Thyroid gland (tissue), 4 donors: ENCODE measurements at regions not wholly inside any gene's neighbourhood (a gene's known extent, or its start where the extent isn't known, plus 50 kb on each side); places are given as distances from the start of the nearest gene placed in this dataset.

Source experiments
- POLR2A ChIP-seq, 2 donors: fragments of 450-650 bp; IDR thresholded peaks; one replicate each; pipeline ENCODE4 v1.6.1; 2017; ENCODE audit warnings: antibody characterized with exemption in 2 of 2, mild to moderate bottlenecking in 2 of 2, moderate library complexity in 1 of 2
- TF ChIP-seq, protein P1 (sequence below), 6 experiments: fragments of 200-600 bp in 3 of 6; fragments of 450-650 bp in 3 of 6; sonication (generic) in 3 of 6; IDR thresholded peaks; one replicate each; pipeline ENCODE4 v1.5.1; 2016 to 2019; ENCODE audit warnings: antibody characterized with exemption in 6 of 6, mild to moderate bottlenecking in 2 of 6, inconsistent platforms in 1 of 6, moderate library complexity in 1 of 6

DNA sequence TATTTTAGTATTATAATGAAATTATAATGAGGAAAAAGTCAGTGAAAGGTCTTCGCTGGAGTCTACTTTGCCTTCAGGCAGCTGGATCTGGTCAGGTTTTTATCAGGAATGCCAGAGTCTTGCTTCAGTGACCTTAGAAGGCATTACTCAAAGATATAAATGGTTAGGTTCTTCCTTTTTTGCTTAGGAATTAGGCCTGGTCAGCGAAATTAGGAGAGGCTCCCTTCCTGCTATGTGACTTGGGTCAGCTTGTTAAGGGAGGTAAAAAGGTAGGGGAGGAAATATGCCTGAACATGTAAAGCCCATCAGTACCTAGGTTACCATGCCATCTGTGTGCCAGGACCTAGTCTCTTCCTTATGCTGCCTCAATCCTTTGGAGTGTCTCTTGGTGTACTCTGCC lies 115.1 kb downstream of the OTOR start:
- no peak for TF ChIP-seq POLR2A (IDR thresholded peaks at IDR 0.05)
- TF ChIP-seq, protein P1, sequence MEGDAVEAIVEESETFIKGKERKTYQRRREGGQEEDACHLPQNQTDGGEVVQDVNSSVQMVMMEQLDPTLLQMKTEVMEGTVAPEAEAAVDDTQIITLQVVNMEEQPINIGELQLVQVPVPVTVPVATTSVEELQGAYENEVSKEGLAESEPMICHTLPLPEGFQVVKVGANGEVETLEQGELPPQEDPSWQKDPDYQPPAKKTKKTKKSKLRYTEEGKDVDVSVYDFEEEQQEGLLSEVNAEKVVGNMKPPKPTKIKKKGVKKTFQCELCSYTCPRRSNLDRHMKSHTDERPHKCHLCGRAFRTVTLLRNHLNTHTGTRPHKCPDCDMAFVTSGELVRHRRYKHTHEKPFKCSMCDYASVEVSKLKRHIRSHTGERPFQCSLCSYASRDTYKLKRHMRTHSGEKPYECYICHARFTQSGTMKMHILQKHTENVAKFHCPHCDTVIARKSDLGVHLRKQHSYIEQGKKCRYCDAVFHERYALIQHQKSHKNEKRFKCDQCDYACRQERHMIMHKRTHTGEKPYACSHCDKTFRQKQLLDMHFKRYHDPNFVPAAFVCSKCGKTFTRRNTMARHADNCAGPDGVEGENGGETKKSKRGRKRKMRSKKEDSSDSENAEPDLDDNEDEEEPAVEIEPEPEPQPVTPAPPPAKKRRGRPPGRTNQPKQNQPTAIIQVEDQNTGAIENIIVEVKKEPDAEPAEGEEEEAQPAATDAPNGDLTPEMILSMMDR (IDR thresholded peaks at IDR 0.05) = no peak
